KMS-11 (cell line): ENCODE measurements at regions not wholly inside any gene's neighbourhood (a gene's known extent, or its start where the extent isn't known, plus 50 kb on each side); places are given as distances from the start of the nearest gene placed in this dataset.

ENCODE experiments used
- H2AFZ ChIP-seq: fragments of 200-600 bp; sonication (generic); 2 replicates; pipeline ENCODE4 v1.6.1; 2016; ENCODE audit warnings: antibody characterized with exemption, mixed run types, low read depth
- H3K27ac ChIP-seq: fragments of 200-600 bp; sonication (generic); 2 replicates; pipeline ENCODE4 v1.6.1; 2016; ENCODE audit warnings: mild to moderate bottlenecking, mixed run types
- H3K27me3 ChIP-seq: fragments of 200-600 bp; sonication (generic); 2 replicates; pipeline ENCODE4 v1.6.1; 2017; ENCODE audit warnings: mild to moderate bottlenecking, low read depth, mixed run types, moderate library complexity; ENCODE audit not compliant: insufficient read depth
- H3K36me3 ChIP-seq: fragments of 200-600 bp; sonication (generic); 2 replicates; pipeline ENCODE4 v1.6.1; 2017; ENCODE audit warnings: mild to moderate bottlenecking, mixed run types; ENCODE audit not compliant: insufficient read depth
- H3K4me1 ChIP-seq: fragments of 200-600 bp; sonication (generic); 2 replicates; pipeline ENCODE4 v1.6.1; 2016; ENCODE audit warnings: mild to moderate bottlenecking, low read depth, mixed run types; ENCODE audit not compliant: poor library complexity, severe bottlenecking
- H3K4me2 ChIP-seq: fragments of 200-600 bp; sonication (generic); 2 replicates; pipeline ENCODE4 v1.7.0; 2016; ENCODE audit warnings: mild to moderate bottlenecking, mixed run types
- H3K4me3 ChIP-seq: fragments of 200-600 bp; sonication (generic); IDR thresholded peaks from 2 replicates; pipeline ENCODE4 v1.6.1; 2017; ENCODE audit warnings: low read depth, low read length, mixed read lengths; ENCODE audit not compliant: insufficient read depth
- H3K79me2 ChIP-seq: fragments of 200-600 bp; sonication (generic); 2 replicates; pipeline ENCODE4 v1.6.1; 2016; ENCODE audit warnings: low read depth, mixed run types; ENCODE audit not compliant: insufficient read depth
- H3K9ac ChIP-seq: fragments of 200-600 bp; sonication (generic); 2 replicates; pipeline ENCODE4 v1.6.1; 2016; ENCODE audit warnings: mild to moderate bottlenecking, mixed run types
- H4K20me1 ChIP-seq: fragments of 200-600 bp; sonication (generic); 2 replicates; pipeline ENCODE4 v1.6.1; 2016; ENCODE audit warnings: mild to moderate bottlenecking, mixed run types; ENCODE audit not compliant: insufficient read depth
- TF ChIP-seq, protein P1 (sequence below): fragments of 200-600 bp; sonication (generic); conservative IDR thresholded peaks from 2 replicates; pipeline ENCODE4 v1.6.1; 2017; ENCODE audit warnings: low read depth, mild to moderate bottlenecking, antibody characterized with exemption, low read length, moderate library complexity, mixed read lengths

GRCh38 chr5:165695796-165696195 is 2190.4 kb downstream of the MAT2B start:
- no peak overlapping the region for H3K9ac ChIP-seq
- H3K4me3 ChIP-seq: no peak overlapping the region
- no peaks in the 10 kb centered on the region for H3K36me3 ChIP-seq
- TF ChIP-seq, protein P1, sequence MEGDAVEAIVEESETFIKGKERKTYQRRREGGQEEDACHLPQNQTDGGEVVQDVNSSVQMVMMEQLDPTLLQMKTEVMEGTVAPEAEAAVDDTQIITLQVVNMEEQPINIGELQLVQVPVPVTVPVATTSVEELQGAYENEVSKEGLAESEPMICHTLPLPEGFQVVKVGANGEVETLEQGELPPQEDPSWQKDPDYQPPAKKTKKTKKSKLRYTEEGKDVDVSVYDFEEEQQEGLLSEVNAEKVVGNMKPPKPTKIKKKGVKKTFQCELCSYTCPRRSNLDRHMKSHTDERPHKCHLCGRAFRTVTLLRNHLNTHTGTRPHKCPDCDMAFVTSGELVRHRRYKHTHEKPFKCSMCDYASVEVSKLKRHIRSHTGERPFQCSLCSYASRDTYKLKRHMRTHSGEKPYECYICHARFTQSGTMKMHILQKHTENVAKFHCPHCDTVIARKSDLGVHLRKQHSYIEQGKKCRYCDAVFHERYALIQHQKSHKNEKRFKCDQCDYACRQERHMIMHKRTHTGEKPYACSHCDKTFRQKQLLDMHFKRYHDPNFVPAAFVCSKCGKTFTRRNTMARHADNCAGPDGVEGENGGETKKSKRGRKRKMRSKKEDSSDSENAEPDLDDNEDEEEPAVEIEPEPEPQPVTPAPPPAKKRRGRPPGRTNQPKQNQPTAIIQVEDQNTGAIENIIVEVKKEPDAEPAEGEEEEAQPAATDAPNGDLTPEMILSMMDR: no peak
- no peak overlapping the region for H3K4me2 ChIP-seq
- H3K4me1 ChIP-seq: no peaks in the 10 kb centered on the region
- no peak overlapping the region for H2AFZ ChIP-seq
- H3K27ac ChIP-seq: no peak overlapping the region
- H3K27me3 ChIP-seq: no peaks in the 10 kb centered on the region
- H4K20me1 ChIP-seq: no peaks in the 10 kb centered on the region
- H3K79me2 ChIP-seq: no peaks in the 10 kb centered on the region

- Histone ChIP-seq H3K4me3 (no peak overlapping the region), H2AFZ (no peak overlapping the region), H4K20me1 (no peaks in the 10 kb centered on the region), H3K36me3 (no peaks in the 10 kb centered on the region), H3K79me2 (no peaks in the 10 kb centered on the region), H3K27me3 (no peaks in the 10 kb centered on the region), H3K27ac (no peak overlapping the region), H3K9ac (no peak overlapping the region), H3K4me1 (no peaks in the 10 kb centered on the region), H3K4me2 (no peak overlapping the region)
- TF ChIP-seq, protein P1: no peak
Measured at GRCh38 chr5:165705960-165706359, 2200.5 kb downstream of the MAT2B start.

DNA sequence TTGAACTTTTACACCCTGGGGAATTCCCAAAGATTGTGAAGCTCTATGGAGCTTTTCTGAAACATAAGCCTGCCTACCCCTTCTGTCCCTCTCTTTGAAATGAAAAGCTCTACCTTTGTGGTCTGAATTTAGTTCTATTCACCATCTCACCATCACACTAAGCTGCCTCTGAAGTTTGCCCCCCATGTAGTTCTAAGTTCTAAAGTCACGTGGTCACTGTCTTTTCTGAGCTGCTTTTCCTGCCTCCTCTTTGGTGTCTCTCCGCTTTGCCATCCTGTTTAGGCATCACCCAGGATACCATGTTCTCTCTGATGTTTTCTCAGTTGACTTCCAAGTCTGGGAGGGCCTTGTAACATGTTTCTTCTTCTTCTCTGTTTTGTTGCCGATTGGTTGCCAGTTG is 2206.6 kb downstream of the MAT2B start:
- Histone ChIP-seq H4K20me1 (no peaks in the 10 kb centered on the region), H3K9ac (no peak overlapping the region), H3K4me1 (peaks cover 18% of the 10 kb centered on the region), H3K4me2 (no peak overlapping the region), H3K27me3 (no peaks in the 10 kb centered on the region), H3K4me3 (no peak overlapping the region), H3K36me3 (no peaks in the 10 kb centered on the region), H2AFZ (no peak overlapping the region), H3K27ac (no peak overlapping the region), H3K79me2 (no peaks in the 10 kb centered on the region)
- TF ChIP-seq, protein P1: no peak

DNA sequence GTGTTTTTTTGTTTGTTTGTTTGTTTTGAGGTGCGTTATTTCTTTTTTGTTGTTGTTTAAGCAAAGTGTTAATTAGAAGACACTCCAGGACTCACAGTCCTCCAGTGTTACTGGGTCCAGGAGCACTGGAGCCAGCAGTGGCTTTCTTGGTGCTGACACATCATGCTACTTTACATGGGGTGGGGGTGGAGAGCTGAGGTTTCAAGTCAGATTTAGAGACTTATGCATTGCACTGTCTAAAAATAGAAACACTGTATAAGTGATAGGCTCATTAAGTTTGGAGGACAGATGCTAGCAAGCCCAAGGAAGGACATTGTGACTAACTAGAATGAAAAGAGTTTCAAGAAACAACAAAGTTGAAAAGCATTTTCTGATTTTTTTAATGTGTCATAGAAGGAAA is 2209.2 kb downstream of the MAT2B start:
- H3K4me1 ChIP-seq: peaks cover 18% of the 10 kb centered on the region
- no peaks in the 10 kb centered on the region for H4K20me1 ChIP-seq
- H3K27me3 ChIP-seq: no peaks in the 10 kb centered on the region
- H3K9ac ChIP-seq: no peak overlapping the region
- no peak overlapping the region for H3K4me3 ChIP-seq
- no peak overlapping the region; the same call in 1 of the 2 replicates for H2AFZ ChIP-seq
- TF ChIP-seq, protein P1: no peak
- peak overlapping the region; percentile 25; the same call in 1 of the 2 replicates for H3K4me2 ChIP-seq
- H3K36me3 ChIP-seq: no peaks in the 10 kb centered on the region
- no peaks in the 10 kb centered on the region for H3K79me2 ChIP-seq
- H3K27ac ChIP-seq: no peak overlapping the region
